Activated CD8-positive, alpha-beta T cell treated with anti-CD3 and anti-CD28 coated beads, Interleukin-2, amount 10 ng/mL, durations not matched to agents 7 days and 5 days (primary cell): ENCODE measurements at regions not wholly inside any gene's neighbourhood (a gene's known extent, or its start where the extent isn't known, plus 50 kb on each side); places are given as distances from the start of the nearest gene placed in this dataset.
"Not testable (repeated sequence)": the region's sequence is repeated elsewhere in the genome, so short reads cannot be mapped to it uniquely, and the experiment has no call there.

Experiments used
- ATAC-seq: fragments of 150-1000 bp; cut with Tn5 transposase; one replicate; pipeline ENCODE4 v1.10.0; 2021; ENCODE audit warnings: moderate library complexity
- CTCF ChIA-PET: fragments of 350-600 bp; sonication (Branson Sonifier 250); formaldehyde crosslinking; loops from one replicate; lab custom pipeline; 2021; ENCODE audit warnings: antibody characterized with exemption; lab: Charles Lee
- POLR2A ChIA-PET: fragments of 350-600 bp; sonication (Branson Sonifier 250); formaldehyde crosslinking; loops from one replicate; lab custom pipeline; 2021; ENCODE audit warnings: antibody characterized with exemption; lab: Charles Lee
- DNase-seq: peaks from one replicate; pipeline ENCODE4 v3.0.0-alpha.2; 2020
- H3K27ac Mint-ChIP-seq: one replicate; pipeline ENCODE4 v1.8.0; 2021; ENCODE audit warnings: mild to moderate bottlenecking, mixed read lengths
- H3K27me3 Mint-ChIP-seq: one replicate; pipeline ENCODE4 v1.8.0; 2021; ENCODE audit warnings: low read depth, mixed read lengths
- H3K36me3 Mint-ChIP-seq: one replicate; pipeline ENCODE4 v1.8.0; 2021; ENCODE audit warnings: low read depth, mixed read lengths
- H3K4me1 Mint-ChIP-seq: one replicate; pipeline ENCODE4 v1.8.0; 2021; ENCODE audit warnings: low read depth, mixed read lengths
- H3K4me3 Mint-ChIP-seq: one replicate; pipeline ENCODE4 v1.8.0; 2021; ENCODE audit warnings: mild to moderate bottlenecking, mixed read lengths
- H3K9me3 Mint-ChIP-seq: one replicate; pipeline ENCODE4 v1.8.0; 2022; ENCODE audit warnings: mixed read lengths; ENCODE audit not compliant: insufficient read depth

- ChIA-PET POLR2A (no interaction called here), CTCF (no interaction called here)
- no peaks in the 10 kb centered on the region for H3K36me3 Mint-ChIP-seq
- ATAC-seq = no peak
- no peaks in the 10 kb centered on the region for H3K9me3 Mint-ChIP-seq
- DNase-seq = no peak
- no peak overlapping the region for H3K27ac Mint-ChIP-seq
- no peaks in the 10 kb centered on the region for H3K4me1 Mint-ChIP-seq
- no peaks in the 10 kb centered on the region for H3K27me3 Mint-ChIP-seq
- H3K4me3 Mint-ChIP-seq = no peak overlapping the region
Measured at GRCh38 chr3:3464131-3464530, 284.6 kb upstream of the CRBN start.

- H3K4me1 Mint-ChIP-seq = no peaks in the 10 kb centered on the region
- no peak for ATAC-seq
- no peak overlapping the region for H3K4me3 Mint-ChIP-seq
- H3K27me3 Mint-ChIP-seq = no peaks in the 10 kb centered on the region
- ChIA-PET CTCF (no interaction called here), POLR2A (no interaction called here)
- no peaks in the 10 kb centered on the region for H3K36me3 Mint-ChIP-seq
- H3K9me3 Mint-ChIP-seq = no peaks in the 10 kb centered on the region
- no peak for DNase-seq
- H3K27ac Mint-ChIP-seq = no peak overlapping the region
Measured at GRCh38 chr3:3461317-3461716, 281.8 kb upstream of the CRBN start.

- ChIA-PET POLR2A (no interaction called here), CTCF (no interaction called here)
- H3K27me3 Mint-ChIP-seq = no peaks in the 10 kb centered on the region
- H3K36me3 Mint-ChIP-seq = no peaks in the 10 kb centered on the region
- DNase-seq (no peak), ATAC-seq (no peak)
- H3K4me1 Mint-ChIP-seq = no peaks in the 10 kb centered on the region
- no peak overlapping the region for H3K4me3 Mint-ChIP-seq
- H3K27ac Mint-ChIP-seq = no peak overlapping the region
- H3K9me3 Mint-ChIP-seq = no peaks in the 10 kb centered on the region
Measured at GRCh38 chr3:3448468-3448867, 269.0 kb upstream of the CRBN start.

- Mint-ChIP-seq H3K27me3 (no peaks in the 10 kb centered on the region), H3K36me3 (no peaks in the 10 kb centered on the region), H3K27ac (no peak overlapping the region), H3K4me1 (no peaks in the 10 kb centered on the region), H3K9me3 (no peaks in the 10 kb centered on the region), H3K4me3 (no peak overlapping the region)
- CTCF ChIA-PET = no interaction called here
- DNase-seq (no peak), ATAC-seq (no peak)
- POLR2A ChIA-PET = no interaction called here
Measured at GRCh38 chr3:3447641-3448040, 268.1 kb upstream of the CRBN start.

- ChIA-PET POLR2A (no interaction called here), CTCF (no interaction called here)
- no peak overlapping the region for H3K27ac Mint-ChIP-seq
Measured at GRCh38 chr3:3446251-3446650, 266.8 kb upstream of the CRBN start.

GRCh38 chr3:3443482-3443881 lies 264.0 kb upstream of the CRBN start:
- Mint-ChIP-seq H3K36me3 (no peaks in the 10 kb centered on the region), H3K9me3 (no peaks in the 10 kb centered on the region), H3K27ac (no peak overlapping the region), H3K27me3 (no peaks in the 10 kb centered on the region), H3K4me1 (no peaks in the 10 kb centered on the region), H3K4me3 (no peak overlapping the region)
- DNase-seq (no peak), ATAC-seq (no peak)
- ChIA-PET POLR2A (no interaction called here), CTCF (no interaction called here)

More at GRCh38 chr3:3446251-3446650, 266.8 kb upstream of the CRBN start:
- no peaks in the 10 kb centered on the region for H3K27me3 Mint-ChIP-seq
- no peaks in the 10 kb centered on the region for H3K9me3 Mint-ChIP-seq
- no peak for ATAC-seq
- no peaks in the 10 kb centered on the region for H3K36me3 Mint-ChIP-seq
- no peaks in the 10 kb centered on the region for H3K4me1 Mint-ChIP-seq
- H3K4me3 Mint-ChIP-seq = no peak overlapping the region
- DNase-seq = no peak

- Mint-ChIP-seq H3K27me3 (no peaks in the 10 kb centered on the region), H3K27ac (no peak overlapping the region), H3K36me3 (no peaks in the 10 kb centered on the region), H3K4me3 (no peak overlapping the region), H3K4me1 (no peaks in the 10 kb centered on the region), H3K9me3 (no peaks in the 10 kb centered on the region)
- ChIA-PET CTCF (no interaction called here), POLR2A (no interaction called here)
- DNase-seq = no peak
- ATAC-seq = no peak
Measured at GRCh38 chr3:3433711-3434110, 254.2 kb upstream of the CRBN start.

GRCh38 chr3:3429841-3430240 lies 250.3 kb upstream of the CRBN start:
- CTCF ChIA-PET = no interaction called here
- DNase-seq (no peak), ATAC-seq (no peak)
- Mint-ChIP-seq H3K36me3 (no peaks in the 10 kb centered on the region), H3K4me1 (no peaks in the 10 kb centered on the region), H3K9me3 (no peaks in the 10 kb centered on the region), H3K27me3 (no peaks in the 10 kb centered on the region), H3K4me3 (no peak overlapping the region), H3K27ac (no peak overlapping the region)
- POLR2A ChIA-PET = no interaction called here

- H3K36me3 Mint-ChIP-seq, DNase-seq, H3K4me3 Mint-ChIP-seq, H3K9me3 Mint-ChIP-seq, POLR2A ChIA-PET, ATAC-seq, H3K4me1 Mint-ChIP-seq, H3K27ac Mint-ChIP-seq, H3K27me3 Mint-ChIP-seq, CTCF ChIA-PET: not testable (repeated sequence)
Measured at GRCh38 chr3:3407707-3408106, 228.2 kb upstream of the CRBN start.

- Mint-ChIP-seq H3K9me3 (peaks cover 4% of the 10 kb centered on the region), H3K36me3 (no peaks in the 10 kb centered on the region), H3K4me3 (no peak overlapping the region), H3K27ac (no peak overlapping the region), H3K27me3 (no peaks in the 10 kb centered on the region), H3K4me1 (no peaks in the 10 kb centered on the region)
- CTCF ChIA-PET = no interaction called here
- POLR2A ChIA-PET = no interaction called here
- DNase-seq = no peak
- ATAC-seq = no peak
Measured at GRCh38 chr3:3405131-3405530, 225.6 kb upstream of the CRBN start.

- CTCF ChIA-PET = no interaction called here
- no peaks in the 10 kb centered on the region for H3K36me3 Mint-ChIP-seq
- H3K4me1 Mint-ChIP-seq = no peaks in the 10 kb centered on the region
- ATAC-seq (no peak), DNase-seq (no peak)
- H3K27ac Mint-ChIP-seq = no peak overlapping the region
- H3K9me3 Mint-ChIP-seq = peaks cover 4% of the 10 kb centered on the region
- H3K4me3 Mint-ChIP-seq = no peak overlapping the region
- no peaks in the 10 kb centered on the region for H3K27me3 Mint-ChIP-seq
- POLR2A ChIA-PET = no interaction called here
Measured at GRCh38 chr3:3403700-3404099, 224.2 kb upstream of the CRBN start.

GRCh38 chr3:3392946-3393345 lies 213.5 kb upstream of the CRBN start:
- no peaks in the 10 kb centered on the region for H3K36me3 Mint-ChIP-seq
- ATAC-seq (no peak), DNase-seq (no peak)
- ChIA-PET CTCF (no interaction called here), POLR2A (no interaction called here)
- no peak overlapping the region for H3K4me3 Mint-ChIP-seq
- H3K4me1 Mint-ChIP-seq = no peaks in the 10 kb centered on the region
- no peaks in the 10 kb centered on the region for H3K9me3 Mint-ChIP-seq
- H3K27ac Mint-ChIP-seq = no peak overlapping the region
- no peaks in the 10 kb centered on the region for H3K27me3 Mint-ChIP-seq

- ATAC-seq (no peak), DNase-seq (no peak)
- POLR2A ChIA-PET = no interaction called here
- Mint-ChIP-seq H3K4me3 (no peak overlapping the region), H3K27ac (no peak overlapping the region), H3K4me1 (no peaks in the 10 kb centered on the region), H3K36me3 (no peaks in the 10 kb centered on the region), H3K27me3 (no peaks in the 10 kb centered on the region), H3K9me3 (no peaks in the 10 kb centered on the region)
- CTCF ChIA-PET = no interaction called here
Measured at GRCh38 chr3:3383461-3383860, 204.0 kb upstream of the CRBN start.
